ENCODE measurements at regions not wholly inside any gene's neighbourhood (a gene's known extent, or its start where the extent isn't known, plus 50 kb on each side); places are given as distances from the start of the nearest gene placed in this dataset.
"Not testable (repeated sequence)": the region's sequence is repeated elsewhere in the genome, so short reads cannot be mapped to it uniquely, and the experiment has no call there.

GRCh38 chr4:158958489-158959270, 144.2 kb upstream of the RAPGEF2 start:
- Histone ChIP-seq H3K4me3 (ENCODE audit: low read depth in 1 of 2, low read length in 2 of 2) (no peak overlapping the region), H3K27ac (ENCODE audit: low read depth, low read length) (no peak overlapping the region), H3K9ac (ENCODE audit: low read length) (no peak overlapping the region), H3K27me3 (ENCODE audit: control insufficient read depth in 1 of 2, insufficient read depth in 2 of 2, low read length in 2 of 2) (no peaks in the 10 kb centered on the region), H3K36me3 (ENCODE audit: insufficient read depth, low read length) (no peaks in the 10 kb centered on the region), H3K4me1 (ENCODE audit: insufficient read depth, low read length) (no peaks in the 10 kb centered on the region), H3K9me3 (ENCODE audit: low read length) (no peaks in the 10 kb centered on the region)

GRCh38 chr4:158962393-158962792, 140.5 kb upstream of the RAPGEF2 start:
- no peak overlapping the region for H3K9ac ChIP-seq (ENCODE audit: low read length)
- no peaks in the 10 kb centered on the region for H3K27me3 ChIP-seq (ENCODE audit: control insufficient read depth in 1 of 2, insufficient read depth in 2 of 2, low read length in 2 of 2)
- no peaks in the 10 kb centered on the region for H3K4me1 ChIP-seq (ENCODE audit: insufficient read depth, low read length)
- H3K4me3 ChIP-seq (ENCODE audit: low read depth in 1 of 2, low read length in 2 of 2) = no peak overlapping the region
- no peaks in the 10 kb centered on the region for H3K9me3 ChIP-seq (ENCODE audit: low read length)
- no peaks in the 10 kb centered on the region for H3K36me3 ChIP-seq (ENCODE audit: insufficient read depth, low read length)
- H3K27ac ChIP-seq (ENCODE audit: low read depth, low read length) = no peak overlapping the region

- not testable (repeated sequence) for H3K9ac ChIP-seq (ENCODE audit: low read length); H3K36me3 ChIP-seq (ENCODE audit: insufficient read depth, low read length); H3K27me3 ChIP-seq (ENCODE audit: control insufficient read depth in 1 of 2, insufficient read depth in 2 of 2, low read length in 2 of 2); H3K4me1 ChIP-seq (ENCODE audit: insufficient read depth, low read length); H3K4me3 ChIP-seq (ENCODE audit: low read depth in 1 of 2, low read length in 2 of 2); H3K9me3 ChIP-seq (ENCODE audit: low read length); H3K27ac ChIP-seq (ENCODE audit: low read depth, low read length)
Measured at GRCh38 chr4:158963282-158963681, 139.6 kb upstream of the RAPGEF2 start.

GRCh38 chr4:158964114-158964727, 138.7 kb upstream of the RAPGEF2 start:
- H3K9me3 ChIP-seq (ENCODE audit: low read length) = no peaks in the 10 kb centered on the region
- no peak overlapping the region for H3K4me3 ChIP-seq (ENCODE audit: low read depth in 1 of 2, low read length in 2 of 2)
- no peaks in the 10 kb centered on the region for H3K4me1 ChIP-seq (ENCODE audit: insufficient read depth, low read length)
- H3K36me3 ChIP-seq (ENCODE audit: insufficient read depth, low read length) = no peaks in the 10 kb centered on the region
- no peak overlapping the region for H3K27ac ChIP-seq (ENCODE audit: low read depth, low read length)
- H3K27me3 ChIP-seq (ENCODE audit: control insufficient read depth in 1 of 2, insufficient read depth in 2 of 2, low read length in 2 of 2) = no peaks in the 10 kb centered on the region
- H3K9ac ChIP-seq (ENCODE audit: low read length) = no peak overlapping the region

- H3K9me3 ChIP-seq (ENCODE audit: low read length) = no peaks in the 10 kb centered on the region
- H3K9ac ChIP-seq (ENCODE audit: low read length) = no peak overlapping the region
- no peaks in the 10 kb centered on the region for H3K4me1 ChIP-seq (ENCODE audit: insufficient read depth, low read length)
- no peaks in the 10 kb centered on the region for H3K36me3 ChIP-seq (ENCODE audit: insufficient read depth, low read length)
- no peak overlapping the region for H3K4me3 ChIP-seq (ENCODE audit: low read depth in 1 of 2, low read length in 2 of 2)
- H3K27ac ChIP-seq (ENCODE audit: low read depth, low read length) = no peak overlapping the region
- H3K27me3 ChIP-seq (ENCODE audit: control insufficient read depth in 1 of 2, insufficient read depth in 2 of 2, low read length in 2 of 2) = no peaks in the 10 kb centered on the region
Measured at GRCh38 chr4:158964728-158965124, 138.2 kb upstream of the RAPGEF2 start.

GRCh38 chr4:158965226-158965625, 137.7 kb upstream of the RAPGEF2 start:
- no peak overlapping the region for H3K4me3 ChIP-seq (ENCODE audit: low read depth in 1 of 2, low read length in 2 of 2)
- no peaks in the 10 kb centered on the region for H3K36me3 ChIP-seq (ENCODE audit: insufficient read depth, low read length)
- H3K4me1 ChIP-seq (ENCODE audit: insufficient read depth, low read length) = no peaks in the 10 kb centered on the region

GRCh38 chr4:158966091-158966490, 136.8 kb upstream of the RAPGEF2 start:
- Histone ChIP-seq H3K4me1 (ENCODE audit: insufficient read depth, low read length) (no peaks in the 10 kb centered on the region), H3K27me3 (ENCODE audit: control insufficient read depth in 1 of 2, insufficient read depth in 2 of 2, low read length in 2 of 2) (no peaks in the 10 kb centered on the region), H3K36me3 (ENCODE audit: insufficient read depth, low read length) (no peaks in the 10 kb centered on the region), H3K9me3 (ENCODE audit: low read length) (no peaks in the 10 kb centered on the region), H3K4me3 (ENCODE audit: low read depth in 1 of 2, low read length in 2 of 2) (no peak overlapping the region), H3K9ac (ENCODE audit: low read length) (no peak overlapping the region), H3K27ac (ENCODE audit: low read depth, low read length) (no peak overlapping the region)

More at GRCh38 chr4:158965226-158965625, 137.7 kb upstream of the RAPGEF2 start:
- Histone ChIP-seq H3K9ac (ENCODE audit: low read length) (no peak overlapping the region), H3K27ac (ENCODE audit: low read depth, low read length) (no peak overlapping the region), H3K27me3 (ENCODE audit: control insufficient read depth in 1 of 2, insufficient read depth in 2 of 2, low read length in 2 of 2) (no peaks in the 10 kb centered on the region), H3K9me3 (ENCODE audit: low read length) (no peaks in the 10 kb centered on the region)

GRCh38 chr4:158968961-158969360, 133.9 kb upstream of the RAPGEF2 start:
- Histone ChIP-seq H3K4me3 (ENCODE audit: low read depth in 1 of 2, low read length in 2 of 2) (no peak overlapping the region), H3K36me3 (ENCODE audit: insufficient read depth, low read length) (no peaks in the 10 kb centered on the region), H3K27me3 (ENCODE audit: control insufficient read depth in 1 of 2, insufficient read depth in 2 of 2, low read length in 2 of 2) (no peaks in the 10 kb centered on the region), H3K9ac (ENCODE audit: low read length) (no peak overlapping the region), H3K9me3 (ENCODE audit: low read length) (no peaks in the 10 kb centered on the region), H3K27ac (ENCODE audit: low read depth, low read length) (no peak overlapping the region), H3K4me1 (ENCODE audit: insufficient read depth, low read length) (no peaks in the 10 kb centered on the region)

- H3K27ac ChIP-seq (ENCODE audit: low read depth, low read length) = no peak overlapping the region
Measured at GRCh38 chr4:158970812-158971211, 132.1 kb upstream of the RAPGEF2 start.

GRCh38 chr4:158974438-158974837, 128.4 kb upstream of the RAPGEF2 start:
- not testable (repeated sequence) for H3K36me3 ChIP-seq (ENCODE audit: insufficient read depth, low read length); H3K9ac ChIP-seq (ENCODE audit: low read length); H3K9me3 ChIP-seq (ENCODE audit: low read length); H3K27me3 ChIP-seq (ENCODE audit: control insufficient read depth in 1 of 2, insufficient read depth in 2 of 2, low read length in 2 of 2); H3K27ac ChIP-seq (ENCODE audit: low read depth, low read length); H3K4me1 ChIP-seq (ENCODE audit: insufficient read depth, low read length); H3K4me3 ChIP-seq (ENCODE audit: low read depth in 1 of 2, low read length in 2 of 2)

More at GRCh38 chr4:158970812-158971211, 132.1 kb upstream of the RAPGEF2 start:
- Histone ChIP-seq H3K36me3 (ENCODE audit: insufficient read depth, low read length) (no peaks in the 10 kb centered on the region), H3K9ac (ENCODE audit: low read length) (no peak overlapping the region), H3K9me3 (ENCODE audit: low read length) (no peaks in the 10 kb centered on the region), H3K27me3 (ENCODE audit: control insufficient read depth in 1 of 2, insufficient read depth in 2 of 2, low read length in 2 of 2) (no peaks in the 10 kb centered on the region), H3K4me3 (ENCODE audit: low read depth in 1 of 2, low read length in 2 of 2) (no peak overlapping the region), H3K4me1 (ENCODE audit: insufficient read depth, low read length) (no peaks in the 10 kb centered on the region)

- not testable (repeated sequence) for H3K27me3 ChIP-seq (ENCODE audit: control insufficient read depth in 1 of 2, insufficient read depth in 2 of 2, low read length in 2 of 2); H3K27ac ChIP-seq (ENCODE audit: low read depth, low read length); H3K36me3 ChIP-seq (ENCODE audit: insufficient read depth, low read length); H3K4me1 ChIP-seq (ENCODE audit: insufficient read depth, low read length); H3K4me3 ChIP-seq (ENCODE audit: low read depth in 1 of 2, low read length in 2 of 2); H3K9me3 ChIP-seq (ENCODE audit: low read length); H3K9ac ChIP-seq (ENCODE audit: low read length)
Measured at GRCh38 chr4:158980711-158981110, 122.2 kb upstream of the RAPGEF2 start.
